GM13976 (cell line): ENCODE measurements at regions not wholly inside any gene's neighbourhood (a gene's known extent, or its start where the extent isn't known, plus 50 kb on each side); places are given as distances from the start of the nearest gene placed in this dataset.
"Not testable (repeated sequence)": the region's sequence is repeated elsewhere in the genome, so short reads cannot be mapped to it uniquely, and the experiment has no call there.

Experiments used
- DNase-seq: peaks from one replicate; pipeline ENCODE4 v3.0.0; 2012; ENCODE audit warnings: low spot score
- in situ Hi-C: fragments of 300-500 bp; cut with MboI; formaldehyde crosslinking; loops from one replicate; pipeline ENCODE4 v1.12.0; 2022; ENCODE audit warnings: low sequenced_read_pairs, mixed read lengths, inconsistent platforms; ENCODE audit not compliant: unreplicated experiment
- TF ChIP-seq, protein P1 (sequence below): IDR thresholded peaks from 2 replicates; pipeline ENCODE4 v1.5.1; 2012; ENCODE audit warnings: borderline replicate concordance, mild to moderate bottlenecking; ENCODE audit not compliant: insufficient read depth; ENCODE audit errors: extremely low read depth, missing control alignments, control extremely low read depth

DNA sequence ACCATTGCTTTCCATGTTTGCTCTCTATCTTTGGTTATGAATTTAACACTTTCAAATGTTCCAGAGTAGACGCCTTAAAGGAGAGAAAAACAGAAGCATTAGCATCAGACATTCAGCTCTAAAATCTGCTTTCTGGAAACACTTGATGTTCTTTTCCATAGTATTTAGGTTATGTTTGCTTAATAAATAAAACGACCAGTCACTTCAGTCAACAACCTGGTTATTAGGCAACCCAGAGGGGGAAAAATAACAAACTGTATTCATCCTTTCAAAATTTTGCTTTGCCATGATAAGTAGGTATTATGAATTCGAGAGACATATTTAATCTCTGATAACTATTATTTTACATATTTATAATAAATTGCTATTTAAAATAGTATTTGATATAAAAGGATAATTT is 1044.7 kb downstream of the CDH9 start:
- DNase-seq = no peak
- in situ Hi-C loops = no loop called here
- TF ChIP-seq, protein P1, sequence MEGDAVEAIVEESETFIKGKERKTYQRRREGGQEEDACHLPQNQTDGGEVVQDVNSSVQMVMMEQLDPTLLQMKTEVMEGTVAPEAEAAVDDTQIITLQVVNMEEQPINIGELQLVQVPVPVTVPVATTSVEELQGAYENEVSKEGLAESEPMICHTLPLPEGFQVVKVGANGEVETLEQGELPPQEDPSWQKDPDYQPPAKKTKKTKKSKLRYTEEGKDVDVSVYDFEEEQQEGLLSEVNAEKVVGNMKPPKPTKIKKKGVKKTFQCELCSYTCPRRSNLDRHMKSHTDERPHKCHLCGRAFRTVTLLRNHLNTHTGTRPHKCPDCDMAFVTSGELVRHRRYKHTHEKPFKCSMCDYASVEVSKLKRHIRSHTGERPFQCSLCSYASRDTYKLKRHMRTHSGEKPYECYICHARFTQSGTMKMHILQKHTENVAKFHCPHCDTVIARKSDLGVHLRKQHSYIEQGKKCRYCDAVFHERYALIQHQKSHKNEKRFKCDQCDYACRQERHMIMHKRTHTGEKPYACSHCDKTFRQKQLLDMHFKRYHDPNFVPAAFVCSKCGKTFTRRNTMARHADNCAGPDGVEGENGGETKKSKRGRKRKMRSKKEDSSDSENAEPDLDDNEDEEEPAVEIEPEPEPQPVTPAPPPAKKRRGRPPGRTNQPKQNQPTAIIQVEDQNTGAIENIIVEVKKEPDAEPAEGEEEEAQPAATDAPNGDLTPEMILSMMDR = no peak

DNA sequence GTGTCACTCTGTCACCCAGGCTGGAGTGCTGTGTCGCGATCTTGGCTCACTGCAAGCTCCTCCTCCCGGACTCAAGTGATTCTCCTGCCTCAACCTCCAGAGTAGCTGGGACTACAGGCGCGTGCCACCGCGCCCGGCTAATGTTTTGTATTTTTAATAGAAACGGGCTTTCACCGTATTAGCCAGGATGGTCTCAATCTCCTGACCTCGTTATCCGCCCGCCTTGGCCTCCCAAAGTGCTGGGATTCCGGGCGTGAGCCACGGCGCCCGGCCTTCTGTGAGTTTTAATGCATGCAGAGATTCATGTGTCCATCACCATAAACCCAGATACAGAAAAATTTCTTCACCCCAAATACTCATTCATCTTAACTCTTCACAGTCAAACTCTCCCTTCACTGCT is 1046.7 kb downstream of the CDH9 start:
- in situ Hi-C loops = no loop called here

DNA sequence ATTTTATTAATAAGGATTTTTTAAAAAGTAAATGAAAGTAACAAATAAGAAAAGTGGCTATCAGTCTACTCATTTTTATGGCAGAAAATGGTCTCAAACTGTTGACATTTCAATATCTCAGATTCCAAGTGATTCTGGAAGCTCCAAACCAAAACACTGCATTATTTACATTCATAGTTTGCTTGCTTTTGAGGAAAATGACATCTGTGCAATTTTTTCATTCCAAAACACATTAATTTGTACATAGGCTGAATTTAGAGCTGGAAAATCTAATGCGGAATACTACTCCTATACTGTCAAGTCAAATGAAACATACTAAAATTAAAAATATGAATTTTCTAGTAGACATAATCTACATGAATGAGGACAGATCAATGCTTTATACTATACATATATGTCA is 1047.6 kb downstream of the CDH9 start:
- DNase-seq = no peak
- in situ Hi-C loops = no loop called here
- TF ChIP-seq, protein P1 = no peak

More for the DNA sequence above, 1046.7 kb downstream of the CDH9 start:
- TF ChIP-seq, protein P1 = no peak
- no peak for DNase-seq

DNA sequence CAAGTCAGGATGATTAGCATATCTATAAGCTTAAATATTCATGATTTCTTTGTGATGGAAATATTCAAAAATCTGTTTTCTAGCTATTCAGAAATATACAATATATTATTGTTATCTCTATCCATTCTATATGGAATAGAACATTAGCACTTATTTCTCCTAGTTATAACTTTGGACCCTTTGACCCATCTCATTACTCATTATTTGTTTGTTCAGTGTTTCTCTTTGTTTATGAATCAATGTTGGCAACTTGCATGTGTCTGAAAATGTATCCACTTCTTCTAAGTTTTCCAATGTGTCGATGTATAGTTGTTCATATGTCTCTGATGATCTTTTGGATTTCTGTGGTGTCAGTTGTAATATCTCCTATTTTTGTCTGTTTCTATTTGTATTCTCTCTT is 1059.3 kb downstream of the CDH9 start:
- DNase-seq = no peak
- in situ Hi-C loops = no loop called here
- TF ChIP-seq, protein P1 = no peak

DNA sequence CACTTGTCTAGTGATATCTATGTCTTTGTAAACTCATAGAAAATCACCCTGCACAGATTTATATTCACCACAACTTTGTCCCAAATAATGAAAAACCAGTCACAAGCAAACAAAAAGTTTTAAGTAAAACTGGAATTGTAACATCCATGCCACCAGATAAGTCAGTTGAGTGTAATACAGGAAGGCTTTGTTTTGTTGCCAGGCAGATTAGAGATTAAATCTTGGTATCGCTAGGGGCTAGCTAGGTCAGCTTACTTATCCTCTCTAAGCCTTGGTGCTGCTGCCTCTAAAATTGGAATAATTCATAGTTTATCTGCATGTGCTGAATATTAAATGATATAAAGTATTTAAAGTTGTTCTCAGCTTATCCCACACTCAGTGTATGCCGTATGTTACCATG is 1062.5 kb downstream of the CDH9 start:
- no peak for DNase-seq
- TF ChIP-seq, protein P1 = no peak
- in situ Hi-C loops = no loop called here

DNA sequence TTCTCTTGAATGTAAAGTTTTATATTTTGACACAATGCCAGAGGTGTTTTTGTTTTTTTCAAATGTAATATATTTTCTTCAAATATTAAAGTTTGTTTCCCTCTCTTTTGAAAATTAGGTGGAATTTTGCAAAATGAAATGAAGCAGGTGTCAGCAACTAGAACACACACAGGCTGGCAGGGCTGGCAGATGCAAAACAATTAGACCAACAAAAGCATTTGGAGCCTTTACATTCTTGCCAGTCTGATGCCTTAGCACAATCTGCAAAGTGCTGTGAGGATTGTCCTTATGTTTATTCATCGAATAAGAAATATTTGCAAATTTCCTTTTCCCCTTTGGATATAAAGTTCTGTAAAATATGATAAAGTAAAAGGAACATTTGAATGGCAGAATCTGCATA is 1063.9 kb downstream of the CDH9 start:
- no peak for DNase-seq
- TF ChIP-seq, protein P1 = no peak
- in situ Hi-C loops = no loop called here

DNA sequence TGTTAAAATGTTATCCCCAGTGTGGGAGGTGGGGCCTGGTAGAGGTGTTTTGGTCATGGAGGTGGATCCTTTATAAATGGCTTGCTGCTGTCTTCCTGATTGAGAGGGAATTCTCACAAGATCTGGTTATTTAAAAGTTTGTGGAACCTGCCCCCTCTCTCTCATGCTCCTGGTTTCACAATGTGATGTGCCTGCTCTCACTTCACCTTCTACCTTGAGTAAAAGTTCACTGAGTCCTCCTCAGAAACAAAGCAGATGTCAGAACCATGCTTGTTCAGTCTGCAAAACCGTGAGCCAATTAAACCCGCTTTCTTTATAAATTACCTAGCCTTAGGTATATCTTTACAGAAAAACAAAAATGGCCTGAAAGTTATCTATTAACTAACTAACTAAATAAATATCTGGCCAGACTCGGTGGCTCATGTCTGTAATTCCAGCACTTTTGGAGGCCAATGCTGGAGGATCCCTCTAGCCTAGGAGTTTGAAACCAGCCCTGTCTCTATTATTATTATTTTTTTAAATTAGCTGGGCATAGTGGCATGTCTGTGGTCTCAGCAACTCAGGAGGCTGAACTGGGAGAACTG is 1067.4 kb downstream of the CDH9 start:
- TF ChIP-seq, protein P1 = no peak
- no peak for DNase-seq
- in situ Hi-C loops = no loop called here

DNA sequence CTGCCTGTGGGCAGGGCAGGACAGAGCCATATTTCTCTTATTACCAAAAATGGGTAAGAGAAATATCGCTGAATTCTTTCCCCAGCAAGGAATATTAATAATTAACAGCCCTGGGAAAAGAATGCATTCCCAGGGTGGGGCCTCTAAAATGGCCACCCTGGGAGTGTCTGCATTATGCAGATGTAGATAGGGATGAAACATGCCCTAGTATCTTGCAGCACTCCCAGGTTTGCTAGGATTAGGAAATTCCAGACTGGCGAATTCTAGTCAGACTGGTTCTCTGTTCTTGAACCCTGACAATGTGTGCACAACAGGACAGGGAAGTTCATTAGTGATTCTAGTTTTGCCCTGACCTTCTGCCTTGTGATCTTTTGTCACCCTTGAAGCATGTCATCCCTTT is 1069.3 kb downstream of the CDH9 start:
- in situ Hi-C loops = not testable (repeated sequence)

More for the DNA sequence above, 1069.3 kb downstream of the CDH9 start:
- DNase-seq = not testable (repeated sequence)
